Activated effector memory CD4-positive, alpha-beta T cell treated with Interleukin-2 at 50 U/mL for 16 hours (primary cell): ENCODE measurements at regions not wholly inside any gene's neighbourhood (a gene's known extent, or its start where the extent isn't known, plus 50 kb on each side); places are given as distances from the start of the nearest gene placed in this dataset.

Experiments used
- DNase-seq: peaks from one replicate; pipeline ENCODE4 v3.0.0-alpha.2; 2020

DNA sequence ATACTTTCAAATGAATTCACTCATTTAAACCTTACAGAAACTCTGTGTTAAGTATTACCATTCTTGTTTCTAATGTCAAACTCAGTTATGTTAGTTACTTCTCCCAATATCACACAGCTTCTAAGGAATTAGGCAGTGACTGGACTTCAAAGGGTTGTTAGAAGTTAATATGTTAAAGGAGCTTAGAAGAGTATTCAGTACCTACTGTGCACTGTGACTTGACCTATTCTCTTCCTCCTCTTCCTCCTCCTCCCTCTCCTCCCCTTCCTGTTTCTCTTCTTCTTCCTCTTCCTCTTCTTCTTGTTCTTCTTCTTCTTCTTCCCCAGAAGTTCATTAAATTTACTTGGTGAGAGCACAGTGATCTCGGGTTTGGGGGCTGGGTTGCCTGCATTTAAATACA is 325.6 kb upstream of the SLC35B3 start:
- no peak for DNase-seq

- no peak for DNase-seq
Measured at GRCh38 chr6:8758412-8758811, 323.1 kb upstream of the SLC35B3 start.

GRCh38 chr6:8750627-8751026 is 315.3 kb upstream of the SLC35B3 start:
- no peak for DNase-seq

GRCh38 chr6:8749465-8749864 is 314.1 kb upstream of the SLC35B3 start:
- DNase-seq = no peak

GRCh38 chr6:8743170-8743745 is 307.9 kb upstream of the SLC35B3 start:
- no peak for DNase-seq

- DNase-seq = no peak
Measured at GRCh38 chr6:8739454-8739853, 304.1 kb upstream of the SLC35B3 start.

DNA sequence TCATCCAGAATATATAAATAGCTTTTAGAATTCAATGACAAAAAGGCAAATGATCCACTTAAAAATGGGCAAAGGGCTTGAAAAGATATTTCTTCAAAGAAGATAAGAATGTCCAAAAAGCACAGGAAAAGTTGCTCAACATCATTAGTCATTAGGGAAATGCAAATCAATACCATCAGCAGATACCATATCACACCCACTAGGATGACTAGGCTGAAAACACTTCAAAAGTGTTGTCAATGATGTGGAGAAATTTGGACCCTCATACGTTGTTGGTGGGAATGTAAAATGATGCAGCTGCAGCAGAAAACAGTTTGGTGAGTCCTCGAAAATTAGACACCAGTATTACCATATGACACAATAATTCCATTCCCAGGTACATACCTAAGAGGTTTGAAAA is 303.6 kb upstream of the SLC35B3 start:
- DNase-seq = no peak

DNA sequence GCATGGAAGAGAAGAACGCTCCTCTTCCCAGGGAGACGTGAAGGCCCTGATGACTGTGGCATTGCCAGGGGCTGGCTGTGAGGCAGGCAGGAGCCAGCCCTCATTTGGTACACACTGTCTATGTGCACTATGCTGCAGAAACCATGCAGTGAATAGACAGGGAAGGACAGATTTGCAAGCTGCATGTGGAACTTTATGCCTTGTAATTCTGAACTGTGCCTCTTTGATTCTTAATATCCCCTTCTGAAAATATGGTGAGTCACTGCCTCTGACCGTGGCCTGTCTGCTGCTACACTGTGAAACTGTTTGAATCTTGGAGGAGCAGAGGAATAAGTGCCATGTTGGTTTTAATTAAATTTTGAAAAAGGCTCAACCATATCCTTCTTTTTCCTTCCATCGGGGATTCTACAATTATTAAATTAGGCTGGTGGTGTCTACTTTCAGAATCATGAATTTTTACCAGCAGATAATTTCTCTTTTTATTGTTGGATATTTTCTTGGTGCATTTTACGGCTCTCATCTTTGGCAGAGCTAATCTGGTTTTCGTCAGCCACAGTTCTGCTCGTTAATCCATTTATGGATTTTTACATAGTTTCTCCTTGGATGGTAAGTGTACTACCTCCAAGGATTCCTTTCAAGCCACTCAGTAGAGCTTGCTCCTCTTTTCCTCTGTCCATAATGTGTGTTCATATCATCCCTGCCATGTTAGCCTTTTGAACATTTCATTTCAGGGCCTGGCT is 301.0 kb upstream of the SLC35B3 start:
- no peak for DNase-seq

DNA sequence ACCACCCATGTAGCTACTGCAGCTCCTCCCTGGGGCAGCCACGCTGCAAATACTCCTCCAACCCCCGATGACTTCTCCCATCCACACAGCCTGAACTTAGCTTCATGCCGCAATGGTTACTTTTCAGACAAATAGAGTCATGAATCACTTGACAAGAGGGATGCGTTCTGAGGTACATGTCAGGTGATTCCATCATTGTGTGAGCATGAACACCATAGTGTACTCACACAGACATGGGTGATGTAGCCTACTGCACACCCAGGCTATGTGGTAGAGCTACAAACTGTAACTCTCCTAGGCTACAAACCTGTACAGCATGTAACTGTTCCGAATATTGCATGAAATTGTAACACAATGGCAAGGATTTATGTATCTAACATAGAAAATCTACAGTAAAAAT is 298.5 kb upstream of the SLC35B3 start:
- DNase-seq = no peak

DNA sequence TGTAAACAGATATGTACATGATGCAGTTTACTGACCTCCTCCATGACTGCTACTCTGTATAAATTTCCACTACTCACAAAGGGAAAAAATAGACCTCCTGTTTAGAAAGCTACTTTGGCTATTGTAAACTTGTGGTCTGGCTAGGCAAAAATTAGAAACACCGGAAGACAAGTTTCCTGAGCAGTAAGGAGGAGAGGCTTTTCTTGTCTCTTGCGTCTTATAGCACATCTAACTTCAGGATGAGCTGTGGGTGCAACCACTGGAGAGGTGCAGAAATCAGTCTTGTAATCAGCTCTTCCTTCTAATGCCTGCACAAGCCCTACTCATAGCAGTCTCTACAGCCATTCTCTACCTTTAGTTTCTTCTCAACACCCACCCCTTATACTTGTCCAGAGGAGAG is 296.5 kb upstream of the SLC35B3 start:
- no peak for DNase-seq

- DNase-seq = no peak
Measured at GRCh38 chr6:8710668-8711431, 275.5 kb upstream of the SLC35B3 start.

- no peak for DNase-seq
Measured at GRCh38 chr6:8707956-8708772, 272.8 kb upstream of the SLC35B3 start.

- no peak for DNase-seq
Measured at GRCh38 chr6:8707369-8707768, 272.0 kb upstream of the SLC35B3 start.

DNA sequence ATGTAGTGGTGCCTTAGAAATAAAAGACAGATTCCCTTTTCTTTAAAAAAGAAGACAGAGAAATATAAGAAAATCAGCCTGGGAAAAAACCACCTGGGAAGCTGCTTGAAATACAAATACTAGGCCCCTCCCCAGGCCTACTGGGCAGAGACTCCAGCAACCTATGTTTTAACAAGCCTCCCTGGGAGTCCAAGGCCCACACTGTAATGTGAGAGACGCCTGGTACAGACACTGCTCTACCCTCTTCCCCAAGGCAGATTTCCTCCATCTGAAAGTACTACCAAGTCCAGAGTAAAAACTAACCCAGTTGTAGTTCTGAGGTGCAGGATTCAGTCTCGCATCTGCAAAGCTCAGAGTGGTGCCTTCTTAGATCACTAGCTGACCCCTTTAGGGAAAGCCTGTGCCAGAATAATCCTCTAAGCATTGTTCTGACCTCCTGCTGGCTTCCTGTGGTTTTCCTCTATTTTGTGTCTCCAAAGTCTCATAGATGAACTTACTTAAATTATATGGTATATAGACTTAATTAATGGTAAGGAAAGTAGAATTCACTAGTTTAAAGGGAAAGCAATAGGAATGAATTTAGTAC is 270.2 kb upstream of the SLC35B3 start:
- DNase-seq = no peak

DNA sequence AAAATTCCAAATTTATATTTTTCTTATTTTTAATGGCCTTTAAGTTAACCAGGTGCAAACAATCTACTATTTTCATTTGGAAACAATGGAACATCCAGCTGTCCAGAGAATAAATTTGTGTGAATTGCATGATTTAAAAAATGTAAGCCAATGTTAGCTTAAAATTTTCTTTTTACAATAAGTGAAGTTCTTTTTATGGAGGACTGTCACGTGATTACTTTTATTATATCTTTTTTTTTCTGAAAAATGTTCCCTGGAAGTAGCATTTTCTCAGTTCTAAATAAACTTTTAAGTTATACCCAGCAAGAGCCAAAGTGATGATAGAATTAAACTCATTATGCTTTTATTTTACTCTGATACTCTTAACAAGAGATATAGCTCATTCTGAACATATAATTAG is 267.7 kb upstream of the SLC35B3 start:
- DNase-seq = no peak

GRCh38 chr6:8688821-8689220 is 253.5 kb upstream of the SLC35B3 start:
- no peak for DNase-seq

DNA sequence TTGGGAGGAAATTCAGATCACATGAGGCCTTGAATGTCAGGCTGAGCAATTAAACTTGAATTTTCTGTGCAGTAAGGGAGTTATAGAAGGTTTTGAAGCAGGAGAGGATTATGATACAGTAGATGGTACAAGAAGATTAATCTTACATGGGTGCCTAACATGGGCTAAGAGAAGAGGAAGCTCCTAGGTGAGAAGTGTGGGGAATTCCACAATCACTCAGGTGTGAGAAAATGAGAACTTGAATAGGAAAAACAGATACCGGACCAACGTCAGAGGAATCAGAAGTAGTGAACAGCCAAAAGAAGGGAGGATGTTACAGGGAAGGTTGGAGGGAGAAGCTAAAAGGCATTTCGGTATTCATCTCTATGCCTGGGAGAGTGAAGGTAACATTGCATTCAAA is 250.7 kb upstream of the SLC35B3 start:
- DNase-seq = no peak

DNA sequence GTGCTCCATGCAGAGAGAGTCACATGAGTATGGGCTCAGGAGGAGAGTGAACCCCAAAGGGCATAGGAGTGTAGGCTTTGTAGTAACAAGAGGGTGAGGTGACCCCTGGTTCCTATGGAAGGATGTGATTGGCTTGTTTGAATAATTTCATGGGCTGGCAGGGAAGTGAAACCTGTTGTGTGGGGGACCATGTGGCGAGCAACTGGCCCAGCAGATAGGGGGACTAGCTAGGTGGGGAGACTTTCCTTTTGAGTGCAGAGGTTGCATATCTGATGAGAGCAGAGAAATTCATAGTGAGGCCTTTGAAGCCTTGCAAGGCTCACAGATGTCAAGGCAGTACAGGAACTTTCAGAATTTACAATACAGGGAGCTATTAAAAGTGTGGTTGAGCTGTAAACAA is 247.9 kb upstream of the SLC35B3 start:
- no peak for DNase-seq

GRCh38 chr6:8679823-8680222 is 244.5 kb upstream of the SLC35B3 start:
- no peak for DNase-seq

DNA sequence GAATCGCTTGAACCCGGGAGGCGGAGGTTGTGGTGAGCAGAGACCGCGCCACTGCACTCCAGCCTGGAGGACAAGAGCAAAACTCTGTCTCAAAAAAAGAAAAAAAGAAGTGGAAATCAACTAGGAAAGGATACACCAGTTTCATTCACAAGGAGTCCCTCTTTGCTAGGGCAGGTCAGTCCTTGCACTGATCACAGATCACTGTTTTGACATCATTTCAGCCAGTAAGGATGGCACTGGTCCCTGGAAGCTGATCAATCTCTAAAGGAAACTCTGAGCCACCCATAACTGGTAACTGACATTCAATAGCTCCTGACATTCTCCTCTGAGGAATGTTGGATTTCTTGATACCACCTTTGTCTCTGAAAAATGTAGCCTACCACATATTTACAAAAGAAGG is 243.1 kb upstream of the SLC35B3 start:
- DNase-seq = no peak

DNA sequence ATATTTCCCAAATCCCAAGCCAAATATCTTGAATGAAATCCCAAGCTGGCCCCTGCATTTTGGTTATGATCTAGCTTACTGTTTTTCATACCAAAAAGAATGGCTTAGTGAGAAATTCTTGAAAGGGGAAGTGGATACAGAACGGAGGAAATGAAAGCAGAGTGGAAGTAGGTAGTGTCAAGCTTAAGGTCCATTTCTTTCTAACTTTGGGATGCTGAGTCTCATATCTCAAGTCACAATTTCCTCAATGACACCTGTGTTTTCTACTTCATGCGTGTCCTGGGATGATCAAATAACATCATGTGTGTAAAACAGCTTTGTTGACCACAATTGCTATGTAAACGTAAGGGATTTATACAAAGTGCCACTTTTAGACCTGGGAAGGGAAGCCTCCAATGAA is 238.8 kb upstream of the SLC35B3 start:
- no peak for DNase-seq

- no peak for DNase-seq
Measured at GRCh38 chr6:8672882-8673281, 237.5 kb upstream of the SLC35B3 start.

DNA sequence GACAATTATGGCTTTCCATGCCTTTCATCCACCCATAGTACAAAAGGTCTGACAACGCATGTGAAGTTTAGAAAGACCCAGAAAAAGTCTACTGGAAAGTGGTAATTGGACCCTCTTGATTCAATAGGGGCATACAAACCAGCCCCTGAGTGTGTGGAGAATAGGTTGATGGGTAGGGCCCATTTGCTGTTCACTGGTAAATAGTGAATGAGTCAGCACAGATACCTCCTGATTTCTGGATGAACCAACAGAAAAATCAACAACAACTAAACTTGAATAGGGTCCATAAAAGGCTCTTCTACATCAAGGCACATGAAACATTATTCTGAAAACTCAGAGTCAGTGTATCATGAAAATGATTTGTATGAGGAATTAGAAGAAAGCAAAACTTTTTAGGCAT is 235.4 kb upstream of the SLC35B3 start:
- no peak for DNase-seq
